Occipital lobe (tissue), 1 donor: ENCODE measurements at regions not wholly inside any gene's neighbourhood (a gene's known extent, or its start where the extent isn't known, plus 50 kb on each side); places are given as distances from the start of the nearest gene placed in this dataset.
A peak's percentile ranks its signal among the peaks of the same experiment; 100 is the strongest.

Source experiments
- DNase-seq: peaks from one replicate; lab custom pipeline; 2025; lab: John Stamatoyannopoulos, UW

DNA sequence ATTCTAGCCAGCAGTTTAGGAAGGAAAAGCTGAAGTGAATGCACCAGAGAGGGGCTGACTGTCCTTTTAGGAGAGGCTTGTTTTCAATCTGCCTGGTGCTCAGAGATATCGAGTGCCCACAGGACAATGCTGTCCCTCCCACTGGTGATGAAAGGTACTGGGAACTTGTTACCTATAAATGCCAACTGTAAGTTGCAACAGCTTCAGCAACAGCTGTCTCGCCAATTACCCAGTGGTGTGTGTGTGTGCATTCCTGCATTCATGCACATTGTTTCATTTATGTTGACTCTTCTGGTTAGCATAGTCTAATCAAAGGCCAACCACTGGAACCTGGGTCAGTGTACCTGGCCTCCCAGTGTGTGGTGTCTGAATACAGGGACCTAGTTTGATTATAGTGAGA, 161.1 kb downstream of the CSNK1G3 start:
- DNase-seq = no peak

DNA sequence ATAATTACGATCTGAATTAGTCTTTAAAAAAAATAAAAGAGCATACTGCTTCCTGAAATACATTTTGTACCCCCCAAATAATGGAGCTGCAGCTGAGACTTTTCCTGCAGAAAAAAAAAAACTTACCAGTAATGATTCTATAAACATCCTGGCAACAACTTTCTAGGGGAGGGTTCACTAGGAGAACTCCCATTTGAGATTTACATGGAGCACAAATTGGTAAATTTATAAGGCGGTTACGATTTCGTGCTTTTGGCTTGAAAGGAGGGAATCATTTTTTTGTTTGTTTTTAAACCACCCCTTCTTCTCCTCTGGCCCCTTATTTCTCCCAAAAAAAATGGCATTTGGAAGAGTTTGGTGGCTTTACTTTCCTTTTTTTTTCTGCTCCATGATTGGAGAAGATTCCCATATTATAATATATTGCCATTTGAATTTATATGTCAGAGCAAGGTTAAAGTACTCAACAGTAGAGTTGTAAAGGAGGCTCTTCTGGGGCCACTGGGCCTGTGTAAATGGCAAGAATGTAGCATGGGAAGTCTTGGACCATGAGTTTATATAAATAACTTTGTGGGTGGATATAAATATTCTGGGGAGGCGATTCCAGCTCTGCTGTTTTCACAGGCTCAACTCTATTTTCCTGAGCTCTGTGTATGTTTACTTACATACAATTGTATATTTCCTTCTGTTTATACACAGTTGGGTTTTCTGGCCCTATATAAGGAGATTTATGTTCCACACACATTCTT, 159.9 kb downstream of the CSNK1G3 start:
- no peak for DNase-seq

DNA sequence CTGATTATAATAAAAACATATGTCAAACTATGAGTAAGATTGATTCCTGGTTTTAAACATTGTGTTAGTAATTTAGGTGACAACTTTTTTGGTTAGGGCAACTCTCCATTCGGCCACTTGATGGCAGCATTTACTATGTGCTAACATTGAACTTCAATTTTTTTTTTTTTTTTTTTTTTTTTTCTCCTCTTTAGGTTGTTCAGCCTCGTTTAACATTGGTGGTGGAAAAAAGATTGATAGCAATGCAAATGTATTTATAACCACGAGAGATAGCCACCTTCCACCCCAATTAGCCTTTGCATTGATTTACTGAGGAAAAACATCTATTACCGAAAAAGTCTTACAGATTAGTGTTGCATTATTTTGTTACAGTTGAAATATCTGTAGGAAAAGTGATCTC, 159.1 kb downstream of the CSNK1G3 start:
- DNase-seq = peak; percentile 3
